ENCODE measurements at regions not wholly inside any gene's neighbourhood (a gene's known extent, or its start where the extent isn't known, plus 50 kb on each side); places are given as distances from the start of the nearest gene placed in this dataset.

GRCh38 chr3:24722087-24722486 is 227.4 kb upstream of the THRB start:
- Histone ChIP-seq H3K4me1 (no peaks in the 10 kb centered on the region), H3K27ac (no peak overlapping the region), H3K4me3 (no peak overlapping the region), H3K27me3 (no peaks in the 10 kb centered on the region), H3K36me3 (no peaks in the 10 kb centered on the region), H3K9me3 (no peaks in the 10 kb centered on the region)
- no peak for DNase-seq (ENCODE audit: extremely low spot score in 2 of 2)
- intact Hi-C loops (cut with DNase I) = no loop called here
- TF ChIP-seq CTCF (IDR thresholded peaks at IDR 0.05) (no peak), POLR2AphosphoS5 (IDR thresholded peaks at IDR 0.05; ENCODE audit: insufficient read depth in 1 of 2, low read depth in 1 of 2) (no peak), POLR2A (IDR thresholded peaks at IDR 0.05) (no peak)

GRCh38 chr3:24725514-24726255 is 231.0 kb upstream of the THRB start:
- TF ChIP-seq POLR2AphosphoS5 (IDR thresholded peaks at IDR 0.05; ENCODE audit: insufficient read depth in 1 of 2, low read depth in 1 of 2) (no peak), CTCF (IDR thresholded peaks at IDR 0.05) (no peak), POLR2A (IDR thresholded peaks at IDR 0.05) (no peak)
- Histone ChIP-seq H3K27me3 (no peaks in the 10 kb centered on the region), H3K4me3 (no peak overlapping the region), H3K9me3 (no peaks in the 10 kb centered on the region), H3K4me1 (no peaks in the 10 kb centered on the region), H3K27ac (no peak overlapping the region), H3K36me3 (no peaks in the 10 kb centered on the region)
- no peak for DNase-seq (ENCODE audit: extremely low spot score in 2 of 2)
- intact Hi-C loops (cut with DNase I) = no loop called here

- DNase-seq (ENCODE audit: extremely low spot score in 2 of 2) = no peak
- H3K27me3 ChIP-seq = no peaks in the 10 kb centered on the region
- H3K9me3 ChIP-seq = no peaks in the 10 kb centered on the region
- H3K36me3 ChIP-seq = no peaks in the 10 kb centered on the region
- TF ChIP-seq POLR2A (IDR thresholded peaks at IDR 0.05) (no peak), POLR2AphosphoS5 (IDR thresholded peaks at IDR 0.05; ENCODE audit: insufficient read depth in 1 of 2, low read depth in 1 of 2) (no peak), CTCF (IDR thresholded peaks at IDR 0.05) (no peak)
- H3K4me3 ChIP-seq = no peak overlapping the region
- intact Hi-C loops (cut with DNase I) = no loop called here
- no peak overlapping the region for H3K27ac ChIP-seq
- no peaks in the 10 kb centered on the region for H3K4me1 ChIP-seq
Measured at GRCh38 chr3:24726423-24726822, 231.8 kb upstream of the THRB start.

- DNase-seq (ENCODE audit: extremely low spot score in 2 of 2) = no peak
- no peaks in the 10 kb centered on the region for H3K4me1 ChIP-seq
- H3K36me3 ChIP-seq = no peaks in the 10 kb centered on the region
- no peaks in the 10 kb centered on the region for H3K9me3 ChIP-seq
- no peaks in the 10 kb centered on the region for H3K27me3 ChIP-seq
- intact Hi-C loops (cut with DNase I) = no loop called here
- no peak for TF ChIP-seq POLR2A (IDR thresholded peaks at IDR 0.05)
- no peak for TF ChIP-seq CTCF (IDR thresholded peaks at IDR 0.05)
- TF ChIP-seq POLR2AphosphoS5 (IDR thresholded peaks at IDR 0.05; ENCODE audit: insufficient read depth in 1 of 2, low read depth in 1 of 2) = no peak
- no peak overlapping the region for H3K27ac ChIP-seq
- H3K4me3 ChIP-seq = no peak overlapping the region
Measured at GRCh38 chr3:24730173-24730572, 235.5 kb upstream of the THRB start.

- Histone ChIP-seq H3K36me3 (no peaks in the 10 kb centered on the region), H3K27me3 (no peaks in the 10 kb centered on the region), H3K4me1 (no peaks in the 10 kb centered on the region), H3K9me3 (no peaks in the 10 kb centered on the region), H3K4me3 (no peak overlapping the region), H3K27ac (no peak overlapping the region)
- intact Hi-C loops (cut with DNase I) = no loop called here
- no peak for TF ChIP-seq CTCF (IDR thresholded peaks at IDR 0.05)
- no peak for TF ChIP-seq POLR2A (IDR thresholded peaks at IDR 0.05)
- DNase-seq (ENCODE audit: extremely low spot score in 2 of 2) = no peak
Measured at GRCh38 chr3:24734019-24734418, 239.4 kb upstream of the THRB start.
